HPDE6-E6E7 (cell line): ENCODE measurements at regions not wholly inside any gene's neighbourhood (a gene's known extent, or its start where the extent isn't known, plus 50 kb on each side); places are given as distances from the start of the nearest gene placed in this dataset.
"Not testable (repeated sequence)": the region's sequence is repeated elsewhere in the genome, so short reads cannot be mapped to it uniquely, and the experiment has no call there.

Experiments used
- DNase-seq: peaks from one replicate; pipeline ENCODE4 v3.0.0; 2011; ENCODE audit warnings: missing footprints; ENCODE audit errors: extremely low spot score

- DNase-seq, result no peak
Observed at GRCh38 chr14:106235356-106236159, 709.2 kb downstream of the TMEM121 start.

DNA sequence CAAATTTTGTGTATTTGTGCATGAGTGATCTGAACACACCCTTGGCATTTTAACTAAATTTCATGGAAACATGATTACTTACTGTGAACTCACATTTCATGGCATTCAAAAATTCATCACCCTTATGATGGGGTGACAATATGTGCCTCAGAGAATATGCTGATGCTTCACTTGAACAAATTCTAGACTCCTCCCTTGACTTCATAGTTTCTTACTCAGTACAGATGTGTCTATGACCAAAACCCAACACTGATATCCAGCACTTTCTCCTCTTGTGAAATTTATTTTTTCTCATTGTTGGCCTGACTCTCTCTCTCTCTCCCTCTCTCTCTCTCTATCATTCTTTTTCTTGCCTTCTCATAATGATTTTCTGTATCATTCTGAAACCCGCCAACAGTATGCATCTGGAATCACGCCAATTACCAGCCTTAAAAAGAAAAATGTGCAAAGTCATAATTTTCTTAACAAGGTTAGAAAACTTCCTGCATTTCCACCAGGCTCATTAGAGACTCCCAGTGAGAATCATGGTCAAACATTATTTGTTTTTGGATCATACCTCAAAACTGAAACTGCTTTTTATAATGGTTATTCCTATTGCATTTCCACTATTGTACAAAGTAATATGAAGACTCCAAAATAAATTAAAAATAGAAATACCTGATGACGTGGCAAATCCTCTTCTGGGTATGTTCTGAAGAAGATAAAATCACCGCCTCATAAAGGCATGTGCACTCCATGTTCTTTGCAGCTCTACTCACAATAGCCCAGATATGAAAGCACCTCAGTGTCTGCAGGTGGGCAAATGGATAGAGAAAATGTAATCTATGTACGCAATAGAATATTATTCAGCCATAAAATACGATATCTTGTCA, 722.2 kb downstream of the TMEM121 start:
- no peak for DNase-seq

DNA sequence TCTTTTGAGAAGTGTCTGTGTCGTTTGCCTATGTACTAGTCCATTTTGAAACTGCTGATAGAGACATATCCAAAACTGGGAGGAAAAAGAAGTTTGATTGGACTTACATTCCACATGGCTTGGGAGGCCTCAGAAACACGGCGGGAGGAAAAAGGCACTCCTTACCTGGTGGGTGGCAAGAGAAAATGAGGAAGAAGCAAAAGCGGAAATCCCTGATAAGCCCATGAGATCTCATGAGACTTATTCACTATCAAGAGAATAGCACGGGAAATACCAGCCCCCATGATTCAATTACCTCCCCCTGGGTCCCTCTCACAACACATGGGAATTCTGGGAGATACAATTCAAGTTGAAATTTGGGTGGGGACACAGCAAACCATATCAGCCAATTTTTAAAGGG, 727.6 kb downstream of the TMEM121 start:
- DNase-seq, result not testable (repeated sequence)

DNA sequence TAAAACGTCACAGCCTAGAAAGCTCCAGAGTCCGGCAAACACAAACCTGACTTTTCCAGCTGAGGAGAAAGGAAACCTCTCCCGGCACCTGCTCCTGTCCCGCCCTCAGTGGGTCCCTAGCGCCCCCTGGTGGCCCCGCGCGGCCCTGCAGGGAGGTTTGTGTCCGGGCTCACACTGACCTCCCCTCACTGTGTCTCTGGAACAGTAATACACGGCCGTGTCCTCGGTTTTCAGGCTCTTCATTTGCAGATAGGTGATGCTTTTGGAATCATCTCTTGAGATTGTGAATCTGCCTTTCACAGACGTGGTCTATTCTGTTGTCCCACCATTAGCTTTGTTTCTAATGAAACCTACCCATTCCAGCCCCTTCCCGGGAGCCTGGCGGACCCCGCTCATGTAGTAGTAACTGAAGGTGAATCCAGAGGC, 731.2 kb downstream of the TMEM121 start:
- DNase-seq, result not testable (repeated sequence)

- no peak for DNase-seq
Observed at GRCh38 chr14:106268013-106268727, 741.8 kb downstream of the TMEM121 start.

DNA sequence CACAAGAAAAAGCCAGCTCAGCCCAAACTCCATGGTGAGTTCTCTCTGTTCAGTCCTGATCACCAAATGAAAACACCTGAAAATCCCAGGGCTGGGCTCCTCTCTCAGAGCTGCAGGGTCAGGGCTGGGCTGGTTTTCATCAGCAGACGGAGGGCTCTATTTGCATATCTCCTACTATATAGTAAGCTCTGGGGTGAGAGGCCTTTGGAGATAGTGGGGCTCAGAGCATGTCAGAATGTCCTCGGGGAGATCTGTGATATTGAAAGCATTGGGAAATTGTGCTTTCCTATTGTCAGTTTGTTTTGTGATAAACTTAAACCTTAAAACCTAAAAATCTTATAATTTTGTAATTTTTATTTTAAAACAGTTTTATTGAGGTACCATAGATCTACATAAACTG, 742.6 kb downstream of the TMEM121 start:
- no peak for DNase-seq

GRCh38 chr14:106269451-106270204, 743.2 kb downstream of the TMEM121 start:
- DNase-seq, result no peak

DNA sequence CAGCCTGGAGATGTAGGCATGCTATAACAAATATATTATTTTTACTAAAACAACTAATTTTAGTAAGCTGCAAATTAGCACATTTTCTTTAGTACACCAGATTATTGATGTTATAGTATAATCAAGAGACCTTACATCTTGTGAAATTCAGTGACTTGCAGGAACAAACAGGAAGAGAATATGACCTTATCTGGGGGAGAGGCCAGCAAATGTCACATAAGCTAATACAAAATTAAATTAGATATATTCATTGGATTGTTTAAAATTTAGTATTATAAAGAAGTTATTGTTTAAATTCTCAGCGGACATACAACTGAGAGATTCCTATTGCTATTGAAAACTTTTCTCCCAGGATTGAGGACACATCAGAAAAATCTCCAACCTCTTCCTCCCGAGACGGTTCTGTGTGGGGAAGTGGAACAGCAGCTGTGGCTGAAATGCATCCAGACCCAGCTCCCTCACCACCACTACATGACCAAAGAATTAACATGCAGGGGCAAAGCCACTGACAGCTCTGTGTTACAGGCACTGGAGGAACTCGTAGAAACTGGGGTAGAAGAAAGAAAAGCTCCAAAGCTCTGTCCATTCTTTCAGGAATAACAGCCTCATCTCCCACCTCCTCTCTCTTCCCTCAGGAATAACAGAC, 744.2 kb downstream of the TMEM121 start:
- DNase-seq, result not testable (repeated sequence)

DNA sequence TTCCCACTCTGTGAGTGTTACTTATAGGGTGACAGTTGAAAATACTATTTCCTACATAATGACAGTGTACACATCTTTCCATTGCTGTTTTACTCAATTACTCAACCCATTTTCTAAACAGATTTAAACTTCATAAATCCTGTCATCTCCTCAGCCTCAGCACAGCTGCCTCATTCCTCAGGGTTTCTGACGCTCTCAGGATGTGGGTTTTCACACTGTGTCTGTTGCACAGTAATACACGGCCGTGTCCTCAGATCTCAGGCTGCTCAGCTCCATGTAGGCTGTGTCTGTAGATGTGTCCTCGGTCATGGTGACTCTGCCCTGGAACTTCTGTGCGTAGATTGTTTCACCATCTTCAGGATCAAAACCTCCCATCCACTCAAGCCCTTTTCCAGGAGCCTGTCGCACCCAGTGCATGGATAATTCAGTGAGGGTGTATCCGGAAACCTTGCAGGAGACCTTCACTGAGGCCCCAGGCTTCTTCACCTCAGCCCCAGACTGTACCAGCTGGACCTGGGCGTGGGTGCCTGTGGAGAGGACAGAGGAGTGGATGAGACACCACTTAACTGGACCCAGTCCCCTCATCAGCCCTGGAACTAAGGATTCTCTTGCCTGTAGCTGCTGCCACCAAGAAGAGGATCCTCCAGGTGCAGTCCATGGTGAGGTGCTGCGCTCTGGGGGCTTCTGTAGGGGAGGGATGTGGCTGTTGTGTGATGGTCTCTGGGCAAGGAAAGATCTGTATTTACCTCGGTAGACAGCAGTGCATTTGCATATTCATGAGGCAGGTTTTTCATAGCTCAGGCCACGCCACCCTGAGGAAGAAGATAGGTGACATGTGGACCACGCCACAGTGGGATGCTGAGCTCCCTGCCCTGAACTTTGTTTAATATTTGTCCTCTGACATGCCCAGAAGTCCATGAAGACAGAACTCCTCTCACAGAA, 750.2 kb downstream of the TMEM121 start:
- no peak for DNase-seq

DNA sequence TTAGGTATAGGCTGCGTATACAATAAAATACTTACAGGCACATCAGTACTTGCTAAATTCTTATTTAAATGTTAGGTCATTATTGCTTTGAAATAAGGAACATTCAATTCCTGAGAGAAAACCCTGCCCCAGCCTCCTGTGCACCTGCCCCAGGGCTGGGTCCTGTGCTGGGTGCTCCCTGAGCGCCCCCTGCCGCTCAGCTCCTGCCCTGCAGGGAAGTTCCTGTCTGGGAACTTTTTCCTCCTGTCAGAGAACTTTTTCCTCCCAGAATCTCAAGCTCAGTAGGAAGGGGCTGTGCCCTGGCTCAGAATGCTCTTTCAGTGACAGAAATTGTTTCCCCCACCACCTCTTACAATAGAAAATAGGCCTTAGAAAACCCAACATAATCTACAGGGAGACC, 751.1 kb downstream of the TMEM121 start:
- DNase-seq, result no peak

DNA sequence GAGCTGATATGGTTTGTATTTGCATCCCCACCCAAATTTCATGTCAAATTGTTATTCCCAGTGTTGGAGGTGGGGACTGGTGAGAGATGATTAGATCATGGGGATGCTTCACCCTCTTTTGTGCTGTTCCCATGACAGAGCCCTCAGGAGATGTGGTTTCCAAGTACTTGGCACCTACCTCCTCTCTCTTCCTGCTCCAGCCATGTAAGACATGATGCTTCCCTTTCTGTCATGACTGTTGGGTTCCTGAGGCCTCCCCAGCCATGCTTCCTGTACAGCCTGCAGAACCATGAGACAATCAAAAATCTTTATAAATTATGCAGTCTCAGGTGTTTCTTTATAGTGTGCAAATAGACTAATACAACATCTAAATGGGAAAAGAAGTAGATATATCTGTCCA, 754.5 kb downstream of the TMEM121 start:
- no peak for DNase-seq

DNA sequence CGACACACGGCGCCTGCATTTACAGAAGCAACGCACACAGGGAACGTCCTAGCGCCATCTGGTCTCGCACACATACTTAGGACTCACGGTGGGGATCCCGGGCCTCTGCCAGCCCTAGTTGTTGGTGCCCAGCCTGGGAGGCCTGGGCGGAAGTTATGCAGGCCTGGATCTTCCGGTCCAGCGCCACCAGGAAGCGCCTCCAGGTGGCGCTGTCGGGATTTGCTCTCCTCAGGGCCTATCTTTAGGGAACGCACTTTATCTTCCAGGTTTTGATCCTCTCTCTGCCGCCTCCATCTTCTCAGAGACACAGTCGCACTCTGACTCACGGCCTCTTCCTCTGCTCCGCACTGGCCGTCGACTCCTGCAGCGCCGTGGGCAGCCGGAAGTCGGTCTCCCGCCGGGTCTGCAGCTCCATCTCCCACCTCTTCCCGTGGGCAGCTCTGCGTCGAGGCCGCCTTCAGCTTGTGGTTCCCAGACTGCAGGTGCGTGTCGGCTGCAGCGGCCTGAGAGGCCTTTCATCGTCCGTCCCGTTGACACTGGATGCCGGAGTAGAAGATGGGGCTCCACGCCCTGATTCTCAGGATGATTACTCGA, 760.4 kb downstream of the TMEM121 start:
- no peak for DNase-seq

DNA sequence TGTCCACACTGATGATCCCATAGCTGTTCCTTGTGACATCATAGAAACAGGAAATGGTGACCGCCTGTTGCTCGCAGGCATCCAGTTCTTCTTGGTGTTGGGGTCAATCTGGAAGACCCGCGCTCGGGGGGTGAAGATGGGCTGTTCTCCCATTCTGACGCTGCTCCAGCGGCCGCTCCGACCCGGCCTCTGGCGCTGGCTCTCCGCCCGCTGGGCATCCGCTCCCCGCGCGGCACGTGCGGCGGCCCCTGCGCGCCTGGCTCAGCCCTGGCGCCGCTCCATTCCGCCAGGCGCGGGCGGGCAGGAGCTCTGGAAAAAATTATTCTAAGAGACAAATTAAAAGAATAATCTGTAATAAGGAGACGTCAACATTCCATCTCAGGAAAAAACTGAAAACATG, 761.1 kb downstream of the TMEM121 start:
- no peak for DNase-seq

DNA sequence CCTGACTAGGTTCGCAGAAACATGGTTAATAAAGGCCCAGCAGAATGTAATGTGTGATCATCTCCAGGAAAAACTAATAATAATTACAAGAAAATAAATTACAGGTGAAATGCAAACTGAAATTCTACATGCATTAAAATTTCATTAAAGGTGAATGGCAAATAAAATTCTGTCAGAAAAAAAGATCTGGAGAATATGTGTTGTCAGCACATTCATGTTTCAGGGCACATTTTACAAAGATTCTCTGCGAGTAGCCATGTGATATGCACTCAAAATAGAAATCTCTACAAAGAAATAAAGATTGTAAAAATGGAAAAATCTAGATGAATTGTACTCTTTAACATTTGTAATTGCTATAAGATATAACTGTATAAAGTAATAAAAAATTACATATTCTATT, 765.2 kb downstream of the TMEM121 start:
- DNase-seq, result no peak

DNA sequence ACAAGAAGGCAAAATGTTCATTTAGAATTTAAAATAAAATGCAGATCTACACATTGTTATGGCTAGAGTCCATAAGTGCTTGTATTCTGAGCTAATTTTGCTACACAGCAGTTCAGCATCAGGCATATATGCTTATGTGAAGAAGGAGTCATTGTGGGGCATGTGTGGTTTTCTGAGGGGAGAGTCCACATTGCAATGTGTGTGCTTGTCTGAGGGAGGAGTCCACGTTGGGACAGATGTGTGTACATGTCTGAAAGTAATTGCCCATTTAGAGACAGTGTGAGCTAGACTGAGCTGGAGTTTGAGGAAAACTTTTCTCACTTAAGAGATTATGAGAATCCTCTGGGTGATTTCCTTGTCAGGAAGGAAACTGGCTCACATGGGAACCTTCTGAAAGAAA, 767.9 kb downstream of the TMEM121 start:
- no peak for DNase-seq

GRCh38 chr14:106300951-106301510, 774.6 kb downstream of the TMEM121 start:
- not testable (repeated sequence) for DNase-seq

GRCh38 chr14:106301609-106302008, 775.2 kb downstream of the TMEM121 start:
- DNase-seq, result not testable (repeated sequence)

DNA sequence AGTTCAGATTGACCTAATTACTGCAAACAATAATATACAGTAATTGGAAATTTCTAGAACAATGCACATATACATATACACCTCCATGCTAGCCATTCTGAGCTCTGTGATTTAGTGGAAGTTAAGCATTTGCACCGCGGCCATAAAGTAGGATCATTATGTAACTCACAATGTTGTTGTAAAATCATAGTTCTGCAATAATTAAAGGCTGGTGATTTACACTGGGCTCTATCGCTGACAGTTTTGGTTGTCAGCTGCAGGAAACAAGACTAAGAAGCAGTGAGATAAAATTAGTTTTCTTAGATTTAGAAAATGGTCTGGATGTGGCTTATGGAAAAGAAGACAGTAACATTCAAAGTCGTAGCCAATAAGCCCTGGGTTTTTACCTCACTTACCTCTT, 776.3 kb downstream of the TMEM121 start:
- no peak for DNase-seq

DNA sequence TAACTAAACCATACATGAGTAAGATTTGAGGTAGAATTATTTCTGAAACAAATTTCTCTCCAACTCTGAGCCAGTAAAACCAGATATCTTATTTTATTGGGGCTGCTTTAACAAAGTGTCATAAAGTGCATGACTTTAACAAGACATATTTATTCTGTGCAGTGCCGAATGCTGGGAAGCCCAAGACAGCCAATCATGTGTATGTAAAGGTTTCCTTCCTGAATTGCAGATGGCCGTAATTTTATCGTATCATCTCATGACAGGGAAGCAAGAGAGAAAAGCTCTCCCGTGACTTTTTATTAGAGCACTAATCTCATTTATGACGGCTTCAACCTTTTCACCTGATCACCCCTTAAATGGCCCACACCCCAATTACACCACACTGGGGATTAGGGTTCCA, 777.9 kb downstream of the TMEM121 start:
- DNase-seq, result no peak
